Esophagus squamous epithelium (tissue), 4 donors: ENCODE measurements at regions not wholly inside any gene's neighbourhood (a gene's known extent, or its start where the extent isn't known, plus 50 kb on each side); places are given as distances from the start of the nearest gene placed in this dataset.

Source experiments
- POLR2A ChIP-seq, 4 donors: fragments of 450-650 bp; IDR thresholded peaks; one replicate each; pipeline ENCODE4 v1.6.1; 2017; ENCODE audit warnings: antibody characterized with exemption in 4 of 4, mild to moderate bottlenecking in 4 of 4, moderate library complexity in 3 of 4
- TF ChIP-seq, protein P1 (sequence below), 6 experiments: fragments of 450-650 bp in 4 of 6; fragments of 200-600 bp in 2 of 6; sonication (generic) in 2 of 6; IDR thresholded peaks; one replicate each; pipeline ENCODE4 v1.5.1; 2016 to 2019; ENCODE audit warnings: antibody characterized with exemption in 6 of 6, mild to moderate bottlenecking in 4 of 6, moderate library complexity in 4 of 6

DNA sequence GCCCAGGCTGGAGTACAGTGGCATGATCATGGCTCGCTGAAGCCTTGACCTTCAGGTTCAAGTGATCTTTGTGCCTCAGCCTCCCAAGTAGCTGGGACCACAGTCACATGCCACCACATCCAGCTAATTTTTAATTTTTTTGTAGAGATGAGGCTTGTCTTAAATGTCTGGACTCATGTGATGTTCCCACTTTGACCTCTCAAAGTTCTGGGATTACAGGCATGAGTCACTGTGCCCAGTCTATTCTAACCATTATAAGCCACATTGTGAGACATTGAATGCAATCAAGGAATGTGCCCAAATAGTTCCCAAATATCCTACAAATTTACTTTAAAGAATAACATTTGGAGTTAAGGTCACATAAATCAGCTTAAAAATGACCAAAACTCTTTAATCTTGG lies 130.7 kb upstream of the ARID2 start:
- TF ChIP-seq, protein P1, sequence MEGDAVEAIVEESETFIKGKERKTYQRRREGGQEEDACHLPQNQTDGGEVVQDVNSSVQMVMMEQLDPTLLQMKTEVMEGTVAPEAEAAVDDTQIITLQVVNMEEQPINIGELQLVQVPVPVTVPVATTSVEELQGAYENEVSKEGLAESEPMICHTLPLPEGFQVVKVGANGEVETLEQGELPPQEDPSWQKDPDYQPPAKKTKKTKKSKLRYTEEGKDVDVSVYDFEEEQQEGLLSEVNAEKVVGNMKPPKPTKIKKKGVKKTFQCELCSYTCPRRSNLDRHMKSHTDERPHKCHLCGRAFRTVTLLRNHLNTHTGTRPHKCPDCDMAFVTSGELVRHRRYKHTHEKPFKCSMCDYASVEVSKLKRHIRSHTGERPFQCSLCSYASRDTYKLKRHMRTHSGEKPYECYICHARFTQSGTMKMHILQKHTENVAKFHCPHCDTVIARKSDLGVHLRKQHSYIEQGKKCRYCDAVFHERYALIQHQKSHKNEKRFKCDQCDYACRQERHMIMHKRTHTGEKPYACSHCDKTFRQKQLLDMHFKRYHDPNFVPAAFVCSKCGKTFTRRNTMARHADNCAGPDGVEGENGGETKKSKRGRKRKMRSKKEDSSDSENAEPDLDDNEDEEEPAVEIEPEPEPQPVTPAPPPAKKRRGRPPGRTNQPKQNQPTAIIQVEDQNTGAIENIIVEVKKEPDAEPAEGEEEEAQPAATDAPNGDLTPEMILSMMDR (IDR thresholded peaks at IDR 0.05), result no peak
- no peak for TF ChIP-seq POLR2A (IDR thresholded peaks at IDR 0.05)
